Dermis blood vessel endothelial cell (primary cell): ENCODE measurements at regions not wholly inside any gene's neighbourhood (a gene's known extent, or its start where the extent isn't known, plus 50 kb on each side); places are given as distances from the start of the nearest gene placed in this dataset.

Experiments used
- DNase-seq: peaks from one replicate; pipeline ENCODE4 v3.0.0; 2010

DNA sequence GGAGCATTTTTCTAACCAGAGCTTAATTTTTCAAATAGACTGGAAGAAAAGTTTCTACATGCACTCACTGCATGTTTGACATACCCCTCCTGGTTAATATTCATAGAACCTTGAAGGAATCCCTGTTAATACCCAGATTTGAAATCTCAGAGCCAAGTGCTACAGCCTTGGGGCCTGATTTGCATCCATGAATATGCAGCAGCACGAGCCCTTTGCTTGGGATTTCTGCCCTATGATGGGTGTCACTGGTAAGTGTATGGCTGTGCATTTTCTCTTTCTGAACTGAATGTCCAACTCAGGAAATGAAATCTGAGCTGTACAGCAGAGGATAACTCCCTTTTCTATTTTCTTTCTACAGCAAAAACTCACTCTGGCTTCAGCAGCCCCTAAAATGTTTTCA, 1157.5 kb downstream of the XPNPEP1 start:
- no peak for DNase-seq

GRCh38 chr10:108757946-108758345, 1165.4 kb downstream of the XPNPEP1 start:
- DNase-seq = no peak

- no peak for DNase-seq
These were observed 1167.7 kb downstream of the XPNPEP1 start for GRCh38 chr10:108755646-108756045.

DNA sequence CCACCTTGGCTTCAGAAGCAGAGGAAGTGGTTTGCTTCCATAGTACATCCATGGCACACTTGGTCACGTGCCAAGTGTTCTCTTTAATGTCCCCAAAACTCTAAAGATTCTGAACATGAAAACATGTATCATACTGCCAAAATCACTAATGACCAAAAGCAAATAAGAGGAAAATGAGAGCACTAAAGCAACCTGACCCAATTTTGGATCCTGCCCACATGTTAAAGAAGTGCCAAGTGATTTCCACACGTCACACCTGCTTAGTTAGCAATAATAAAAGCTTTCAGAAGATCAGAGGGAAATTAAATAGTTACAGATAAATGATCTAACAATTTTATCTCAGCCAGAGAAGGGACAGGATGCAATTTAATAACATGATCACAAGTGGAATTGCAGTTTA, 1170.0 kb downstream of the XPNPEP1 start:
- DNase-seq = no peak

- no peak for DNase-seq
These were observed 1174.3 kb downstream of the XPNPEP1 start for GRCh38 chr10:108749042-108749441.

DNA sequence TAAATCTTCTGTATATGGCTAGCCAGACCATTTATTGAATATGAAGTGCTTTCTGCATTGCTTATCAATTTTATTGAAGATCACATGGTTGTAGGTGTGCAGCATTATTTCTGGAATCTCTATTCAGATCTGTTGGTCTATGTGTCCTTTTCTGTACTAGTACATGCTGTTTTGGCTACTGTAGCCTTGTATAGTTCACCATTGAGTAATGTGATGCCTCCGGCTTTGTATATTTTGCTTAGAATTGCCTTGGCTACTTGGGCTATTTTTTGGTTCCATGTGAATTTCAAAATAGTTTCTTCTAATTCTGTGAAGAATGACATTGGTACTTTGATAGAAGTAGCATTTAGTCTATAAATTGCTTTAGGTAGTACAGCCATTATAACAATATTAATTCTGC, 1187.2 kb downstream of the XPNPEP1 start:
- DNase-seq = no peak

DNA sequence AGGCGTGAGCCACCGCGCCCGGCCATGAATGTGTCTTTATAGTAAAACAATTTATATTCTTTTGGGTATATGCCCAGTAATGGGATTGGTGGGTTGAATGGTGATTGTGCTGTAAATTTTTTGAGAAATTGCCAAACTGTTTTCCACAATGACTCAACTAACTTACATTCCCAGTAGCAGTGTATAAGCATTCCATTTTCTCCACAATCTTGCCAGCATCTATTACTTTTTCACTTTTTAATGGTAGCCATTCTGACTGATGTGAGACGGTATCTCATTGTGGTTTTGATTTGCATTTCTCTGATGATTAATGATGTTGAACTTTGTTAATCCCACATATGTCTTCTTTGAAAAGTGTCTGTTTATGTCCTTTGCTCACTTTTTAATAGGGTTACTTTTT, 1187.9 kb downstream of the XPNPEP1 start:
- no peak for DNase-seq

DNA sequence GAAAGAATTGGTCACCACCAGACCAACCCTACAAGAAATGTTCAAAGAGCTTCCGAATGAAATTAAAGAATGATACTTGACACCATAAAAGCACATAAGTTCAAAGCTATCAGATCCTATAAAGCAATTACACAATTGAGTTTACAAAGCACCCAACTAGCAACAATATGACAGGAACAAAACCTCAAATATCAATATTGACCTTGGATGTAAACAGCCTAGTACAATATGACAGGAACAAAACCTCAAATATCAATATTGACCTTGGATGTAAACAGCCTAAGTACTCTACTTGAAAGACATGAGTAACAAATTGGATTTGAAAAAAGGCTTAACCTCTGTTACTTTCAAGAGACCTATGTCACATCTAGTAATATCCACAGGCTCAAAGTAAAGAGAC, 1201.4 kb downstream of the XPNPEP1 start:
- no peak for DNase-seq

- DNase-seq = no peak
These were observed 1207.0 kb downstream of the XPNPEP1 start for GRCh38 chr10:108716352-108716751.

DNA sequence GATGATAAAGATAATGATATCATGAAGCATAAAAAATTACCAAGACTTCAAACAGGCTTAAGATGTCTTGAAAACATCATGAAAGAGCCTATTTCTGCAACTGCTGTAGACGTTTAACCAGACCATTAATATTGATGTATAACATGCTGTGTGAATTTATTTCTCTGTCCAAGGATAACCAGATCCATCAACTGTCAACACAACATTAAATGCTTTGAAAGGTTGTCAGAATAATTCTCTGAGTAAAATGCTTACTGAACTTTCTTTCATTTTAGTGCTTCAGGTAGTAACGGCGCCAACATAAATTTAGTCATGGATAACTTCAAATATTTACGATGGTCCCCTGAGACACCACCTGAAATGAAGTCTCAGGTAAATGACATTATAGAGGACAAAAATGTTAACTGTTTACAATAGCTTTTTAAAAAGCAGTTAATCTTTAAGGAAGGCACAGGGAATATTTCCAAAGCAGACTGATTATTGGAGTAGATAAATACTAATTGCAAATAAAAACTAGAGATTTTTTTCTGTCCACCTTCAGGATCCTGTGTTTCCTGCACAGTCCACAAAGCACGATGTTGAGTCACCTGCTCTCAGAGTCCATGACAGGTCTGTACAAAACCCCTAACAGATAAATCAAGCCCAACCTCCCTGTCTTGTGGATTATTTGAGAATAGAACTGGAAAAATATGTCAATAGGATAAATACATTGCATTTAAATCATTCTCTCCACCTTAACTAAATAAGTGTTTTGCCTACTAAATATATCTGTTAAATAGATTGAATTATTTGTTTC, 1213.2 kb downstream of the XPNPEP1 start:
- DNase-seq = no peak

DNA sequence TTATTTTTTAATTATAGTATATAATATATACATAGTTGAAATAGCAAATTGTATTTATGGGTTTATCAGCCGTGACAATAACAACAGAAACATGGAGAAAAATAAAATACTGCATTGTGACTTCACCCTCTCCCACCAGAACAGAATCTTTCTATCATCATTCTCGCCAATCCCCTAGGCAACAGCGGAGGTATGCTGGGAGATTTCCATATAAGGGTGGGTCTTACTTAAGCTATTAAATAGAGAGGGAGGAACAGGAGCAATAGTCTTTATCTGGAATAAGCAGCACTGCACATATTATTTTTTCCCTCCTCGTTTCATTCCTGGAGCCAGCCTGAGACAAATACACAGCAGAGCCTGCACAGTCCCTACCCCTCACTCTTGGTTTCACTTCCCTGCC, 1214.9 kb downstream of the XPNPEP1 start:
- DNase-seq = no peak

- DNase-seq = no peak
These were observed 1226.4 kb downstream of the XPNPEP1 start for GRCh38 chr10:108696792-108697477.

DNA sequence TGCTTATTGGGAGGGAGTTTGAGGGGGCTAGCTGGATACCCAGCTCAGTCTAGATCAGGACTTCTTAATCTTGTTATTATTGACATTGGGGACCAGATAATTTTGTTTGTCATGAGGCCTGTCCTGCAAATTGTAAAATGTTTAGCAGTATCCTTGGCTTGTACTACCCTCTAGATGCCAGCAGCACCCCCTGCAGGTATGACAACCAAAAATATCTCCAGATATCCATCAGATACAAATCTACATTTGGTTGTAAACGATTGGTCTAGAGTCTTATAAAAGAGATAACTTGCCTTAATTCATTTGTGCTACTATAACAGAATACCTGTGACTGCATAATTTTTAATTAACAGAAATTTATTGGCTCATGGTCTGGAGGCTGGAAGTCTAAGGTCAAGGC, 1232.2 kb downstream of the XPNPEP1 start:
- DNase-seq = no peak

DNA sequence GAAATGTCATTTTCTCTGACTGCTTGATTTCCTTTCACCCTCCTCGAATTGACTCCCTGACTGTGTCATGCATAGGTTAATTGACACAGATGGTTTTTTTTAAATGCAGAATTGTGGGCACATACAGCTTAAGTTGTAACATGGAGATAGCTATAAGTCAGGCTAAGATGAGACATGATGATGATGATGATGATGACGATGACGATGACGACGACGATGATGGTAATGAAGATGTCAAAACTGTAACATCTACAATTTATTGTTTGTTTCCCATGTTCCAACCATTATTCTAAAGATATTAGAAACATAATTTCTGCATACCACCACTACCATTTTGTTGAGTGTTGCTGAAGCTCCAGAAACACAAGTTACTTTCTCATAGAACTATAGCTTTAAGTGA, 1232.8 kb downstream of the XPNPEP1 start:
- DNase-seq = no peak

GRCh38 chr10:108689891-108690290, 1233.4 kb downstream of the XPNPEP1 start:
- no peak for DNase-seq

- no peak for DNase-seq
These were observed 1235.0 kb downstream of the XPNPEP1 start for GRCh38 chr10:108688314-108688713.

GRCh38 chr10:108685863-108686531, 1237.3 kb downstream of the XPNPEP1 start:
- no peak for DNase-seq

DNA sequence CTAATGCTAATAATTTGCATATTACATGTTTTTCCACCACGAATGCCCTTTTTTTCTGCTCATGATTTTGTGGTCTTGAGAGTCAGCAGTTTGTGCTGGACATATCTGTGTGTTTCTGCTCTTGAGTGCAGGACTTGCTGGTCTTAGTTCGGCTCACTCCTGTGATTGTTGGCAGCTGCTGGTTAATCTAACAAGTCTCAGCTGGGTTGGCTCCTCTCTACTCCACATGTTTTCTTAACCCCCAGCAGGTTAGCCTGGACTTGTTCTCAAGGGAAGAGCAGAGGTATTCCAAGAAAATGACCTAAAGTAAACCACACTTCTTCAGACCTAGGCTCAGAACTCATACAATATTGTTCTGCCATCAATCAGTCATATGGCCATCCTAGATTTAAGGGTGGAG, 1238.9 kb downstream of the XPNPEP1 start:
- no peak for DNase-seq

DNA sequence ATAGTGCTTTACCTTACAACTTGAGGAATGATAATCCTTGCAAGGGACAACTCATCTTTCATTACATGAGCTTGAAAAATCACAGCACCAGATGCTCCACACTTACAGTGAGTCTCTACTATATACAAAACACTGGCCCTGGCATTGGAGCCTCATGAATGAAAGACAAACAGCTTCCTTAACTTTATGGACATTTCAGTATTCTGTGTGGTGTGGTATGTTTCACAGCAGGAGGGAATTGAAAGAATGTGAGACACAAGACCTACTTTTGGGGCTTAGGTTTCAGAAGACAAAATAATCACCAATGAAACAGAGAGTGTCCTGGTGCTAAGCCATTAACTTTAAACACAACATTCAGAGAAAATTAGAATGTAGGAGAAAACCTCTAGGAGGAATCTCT, 1249.6 kb downstream of the XPNPEP1 start:
- no peak for DNase-seq

DNA sequence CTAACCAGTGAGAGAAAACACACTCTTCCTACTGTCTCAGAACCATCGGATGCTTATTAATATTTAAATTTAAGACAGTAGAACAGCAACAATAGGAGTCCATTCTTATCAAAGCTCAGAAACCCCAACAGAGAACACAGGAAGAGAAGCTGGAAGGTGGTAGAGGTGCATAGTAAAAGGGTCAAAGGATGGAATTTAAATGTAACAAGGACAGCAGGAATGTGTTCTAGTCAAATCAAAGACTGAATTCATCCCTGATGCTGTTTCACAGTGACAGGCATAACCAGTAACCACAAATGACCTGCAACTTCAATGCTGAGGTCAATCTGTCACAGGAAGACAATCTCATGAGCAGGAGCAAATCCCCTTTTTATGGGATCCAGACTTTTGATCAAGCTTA, 1259.7 kb downstream of the XPNPEP1 start:
- no peak for DNase-seq

DNA sequence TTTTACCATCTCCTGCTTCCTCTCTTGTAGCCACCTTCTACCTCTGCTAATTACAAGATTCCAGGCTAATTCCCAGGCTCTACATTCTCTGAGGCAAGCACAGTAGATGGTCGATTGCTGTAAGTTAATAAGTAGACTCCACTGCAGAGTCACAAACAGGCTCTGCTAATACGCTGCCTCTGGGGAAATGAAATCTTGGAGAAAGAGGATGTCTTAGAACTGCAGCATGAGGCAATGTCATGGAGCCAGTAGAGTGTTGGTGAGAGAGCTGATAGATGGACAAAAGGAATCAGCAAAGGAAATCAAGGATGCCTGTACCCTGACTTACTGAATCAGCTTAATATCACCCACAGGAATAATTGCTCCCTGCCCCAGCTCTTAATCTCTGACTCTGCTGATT, 1260.3 kb downstream of the XPNPEP1 start:
- DNase-seq = no peak

DNA sequence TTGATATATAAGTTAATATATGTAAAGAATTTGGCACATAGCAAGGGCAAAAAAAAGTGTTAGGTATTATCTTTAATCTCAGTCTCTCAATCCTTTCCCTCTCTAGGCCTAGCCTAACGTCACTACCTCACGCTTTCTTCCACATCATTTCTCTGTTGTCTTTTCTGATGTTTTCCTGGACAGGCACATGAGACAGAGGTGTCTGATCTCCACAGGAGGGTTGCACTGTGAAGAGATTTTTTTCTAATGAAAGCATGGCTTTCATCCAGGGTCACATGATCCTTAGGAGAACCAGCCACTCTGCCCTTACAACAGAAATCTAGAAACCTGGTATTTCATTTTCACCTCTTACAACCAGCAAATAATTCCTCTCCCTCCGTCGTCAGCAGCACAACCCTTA, 1268.3 kb downstream of the XPNPEP1 start:
- no peak for DNase-seq

DNA sequence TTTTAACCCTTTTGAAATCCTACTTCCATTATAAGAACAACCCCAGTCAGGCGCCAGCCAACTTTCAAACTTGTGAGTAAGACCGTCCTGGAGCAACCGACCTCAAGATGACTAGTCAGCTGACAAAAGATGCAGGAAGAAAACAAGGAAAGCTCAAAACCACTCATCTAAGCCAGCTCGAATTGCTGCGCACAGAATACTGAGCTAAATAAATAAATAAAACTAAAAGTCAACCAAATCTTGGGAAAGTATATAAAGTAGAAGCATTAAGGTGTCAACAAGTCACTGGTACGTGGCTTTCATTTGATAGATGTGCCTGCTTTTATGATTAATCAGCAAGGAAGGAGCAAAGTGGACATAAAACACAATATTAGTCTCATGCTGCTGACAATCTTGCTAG, 1269.8 kb downstream of the XPNPEP1 start:
- no peak for DNase-seq

GRCh38 chr10:108639010-108639409, 1284.3 kb downstream of the XPNPEP1 start:
- DNase-seq = no peak
